MM.1S (cell line): ENCODE measurements at regions not wholly inside any gene's neighbourhood (a gene's known extent, or its start where the extent isn't known, plus 50 kb on each side); places are given as distances from the start of the nearest gene placed in this dataset.

ENCODE experiments used
- DNase-seq: peaks from one replicate; pipeline ENCODE4 v3.0.0-alpha.2; 2015
- H2AFZ ChIP-seq: fragments of 300-600 bp; sonication (generic); 2 replicates; pipeline ENCODE4 v1.6.0; 2016; ENCODE audit warnings: antibody characterized with exemption, low read length
- H3F3A ChIP-seq: fragments of 300-600 bp; sonication (generic); 2 replicates; pipeline ENCODE4 v1.6.1; 2016; ENCODE audit warnings: mild to moderate bottlenecking, antibody characterized with exemption, low read length, moderate library complexity, mixed read lengths; ENCODE audit not compliant: insufficient read depth
- H3K27ac ChIP-seq: fragments of 300-600 bp; sonication (generic); 2 replicates; pipeline ENCODE4 v1.5.1; 2016; ENCODE audit warnings: mild to moderate bottlenecking, low read length
- H3K27me3 ChIP-seq: fragments of 300-600 bp; sonication (generic); replicated peaks from 2 replicates; pipeline ENCODE4 v1.6.0; 2016; ENCODE audit warnings: low read length; ENCODE audit not compliant: insufficient read depth
- H3K36me3 ChIP-seq: fragments of 300-600 bp; sonication (generic); replicated peaks from 2 replicates; pipeline ENCODE4 v1.6.1; 2016; ENCODE audit warnings: mild to moderate bottlenecking, low read length, mixed read lengths; ENCODE audit not compliant: insufficient read depth
- H3K4me1 ChIP-seq: fragments of 300-600 bp; sonication (generic); 2 replicates; pipeline ENCODE4 v1.6.1; 2016; ENCODE audit warnings: low read length, mixed read lengths
- H3K4me2 ChIP-seq: fragments of 300-600 bp; sonication (generic); 2 replicates; pipeline ENCODE4 v1.6.0; 2016; ENCODE audit warnings: low read depth, low read length
- H3K4me3 ChIP-seq: fragments of 300-600 bp; sonication (generic); 2 replicates; pipeline ENCODE4 v1.5.1; 2016; ENCODE audit warnings: low read length, mixed read lengths
- H3K79me2 ChIP-seq: fragments of 300-600 bp; sonication (generic); 2 replicates; pipeline ENCODE4 v1.6.1; 2016; ENCODE audit warnings: mixed run types, low read length, mixed read lengths
- H3K9ac ChIP-seq: fragments of 300-600 bp; sonication (generic); 2 replicates; pipeline ENCODE4 v1.6.1; 2016; ENCODE audit warnings: low read length, mixed read lengths
- H3K9me2 ChIP-seq: fragments of 300-600 bp; sonication (generic); replicated peaks from 2 replicates; pipeline ENCODE4 v1.6.1; 2016; ENCODE audit warnings: mild to moderate bottlenecking, low read length, mixed read lengths; ENCODE audit not compliant: insufficient read depth
- H3K9me3 ChIP-seq: fragments of 300-600 bp; sonication (generic); replicated peaks from 2 replicates; pipeline ENCODE4 v1.6.1; 2016; ENCODE audit warnings: mild to moderate bottlenecking, low read length, mixed read lengths; ENCODE audit not compliant: insufficient read depth
- H4K20me1 ChIP-seq: fragments of 300-600 bp; sonication (generic); 2 replicates; pipeline ENCODE4 v1.6.1; 2016; ENCODE audit warnings: mild to moderate bottlenecking, low read length, moderate library complexity, mixed read lengths; ENCODE audit not compliant: insufficient read depth
- EZH2 ChIP-seq: fragments of 300-600 bp; sonication (generic); optimal IDR thresholded peaks from 2 replicates; pipeline ENCODE3; 2017; ENCODE audit warnings: low read depth, mild to moderate bottlenecking, antibody characterized with exemption, low read length, mixed read lengths
- EZH2phosphoT487 ChIP-seq: fragments of 300-600 bp; sonication (generic); IDR thresholded peaks from 2 replicates; pipeline ENCODE4 v1.6.1; 2018; ENCODE audit warnings: antibody characterized with exemption, low read length
- TF ChIP-seq, protein P1 (sequence below): fragments of 300-600 bp; sonication (generic); IDR thresholded peaks from 2 replicates; pipeline ENCODE4 v1.5.1; 2016; ENCODE audit warnings: antibody characterized with exemption, low read length, mixed read lengths

DNA sequence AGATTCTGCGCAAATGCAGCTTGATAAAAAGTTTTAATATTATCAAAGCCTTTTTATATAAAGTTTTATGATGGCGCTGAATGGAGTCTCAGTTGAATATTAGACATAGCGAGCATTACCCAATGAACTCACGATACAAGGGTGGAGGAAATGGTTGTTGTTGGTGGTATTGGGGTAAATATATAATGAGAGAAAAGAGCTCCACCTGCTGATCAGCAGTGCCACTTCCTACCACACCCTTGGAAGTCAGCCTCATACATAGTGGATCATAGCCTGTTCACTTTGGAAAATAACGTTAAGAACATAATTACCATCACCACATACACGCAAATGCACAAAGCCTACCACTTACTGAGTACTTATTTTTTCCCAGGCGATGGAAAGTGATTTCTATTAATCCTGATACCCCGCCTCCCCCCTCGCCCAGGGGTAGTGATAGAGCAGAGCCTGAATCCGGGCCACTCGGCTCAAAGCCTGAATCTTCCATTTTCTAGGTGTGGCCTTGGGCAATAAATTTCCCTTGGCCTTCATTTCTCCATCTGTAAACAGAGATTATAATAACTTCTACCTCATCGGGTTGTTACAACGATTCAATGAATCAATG, 358.3 kb downstream of the KLF5 start:
- H3K27me3 ChIP-seq: no peaks in the 10 kb centered on the region
- H3K4me1 ChIP-seq: no peaks in the 10 kb centered on the region
- H3K4me3 ChIP-seq: no peak overlapping the region
- H3K9ac ChIP-seq: no peak overlapping the region
- H2AFZ ChIP-seq: no peak overlapping the region
- no peaks in the 10 kb centered on the region for H4K20me1 ChIP-seq
- H3F3A ChIP-seq: no peaks in the 10 kb centered on the region
- H3K9me3 ChIP-seq: no peaks in the 10 kb centered on the region
- no peaks in the 10 kb centered on the region for H3K36me3 ChIP-seq
- H3K79me2 ChIP-seq: no peaks in the 10 kb centered on the region
- no peak overlapping the region for H3K4me2 ChIP-seq
- no peak for DNase-seq
- H3K27ac ChIP-seq: no peak overlapping the region
- TF ChIP-seq EZH2phosphoT487 (no peak), EZH2 (no peak)
- TF ChIP-seq, protein P1, sequence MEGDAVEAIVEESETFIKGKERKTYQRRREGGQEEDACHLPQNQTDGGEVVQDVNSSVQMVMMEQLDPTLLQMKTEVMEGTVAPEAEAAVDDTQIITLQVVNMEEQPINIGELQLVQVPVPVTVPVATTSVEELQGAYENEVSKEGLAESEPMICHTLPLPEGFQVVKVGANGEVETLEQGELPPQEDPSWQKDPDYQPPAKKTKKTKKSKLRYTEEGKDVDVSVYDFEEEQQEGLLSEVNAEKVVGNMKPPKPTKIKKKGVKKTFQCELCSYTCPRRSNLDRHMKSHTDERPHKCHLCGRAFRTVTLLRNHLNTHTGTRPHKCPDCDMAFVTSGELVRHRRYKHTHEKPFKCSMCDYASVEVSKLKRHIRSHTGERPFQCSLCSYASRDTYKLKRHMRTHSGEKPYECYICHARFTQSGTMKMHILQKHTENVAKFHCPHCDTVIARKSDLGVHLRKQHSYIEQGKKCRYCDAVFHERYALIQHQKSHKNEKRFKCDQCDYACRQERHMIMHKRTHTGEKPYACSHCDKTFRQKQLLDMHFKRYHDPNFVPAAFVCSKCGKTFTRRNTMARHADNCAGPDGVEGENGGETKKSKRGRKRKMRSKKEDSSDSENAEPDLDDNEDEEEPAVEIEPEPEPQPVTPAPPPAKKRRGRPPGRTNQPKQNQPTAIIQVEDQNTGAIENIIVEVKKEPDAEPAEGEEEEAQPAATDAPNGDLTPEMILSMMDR: no peak
- no peaks in the 10 kb centered on the region for H3K9me2 ChIP-seq

DNA sequence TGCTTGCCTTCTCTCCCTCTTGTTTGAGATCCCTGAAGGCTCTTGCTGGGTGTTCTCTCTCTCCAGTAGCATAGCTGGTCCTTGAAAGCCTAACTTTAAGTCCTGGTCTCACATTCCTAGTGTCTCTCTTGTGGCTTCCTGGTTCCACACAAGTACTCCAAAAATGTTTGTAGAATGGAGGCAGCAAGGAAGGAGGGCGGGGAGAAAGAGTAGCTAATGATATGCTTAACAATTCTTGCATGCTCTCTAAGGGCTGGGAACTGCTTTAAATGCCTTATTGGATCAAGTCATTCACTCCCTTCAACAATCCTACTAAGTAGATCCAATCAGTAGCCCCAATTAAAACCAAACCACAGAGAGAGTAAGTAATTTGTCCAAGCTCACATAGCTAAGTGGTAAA, 357.3 kb downstream of the KLF5 start:
- Histone ChIP-seq H3K36me3 (no peaks in the 10 kb centered on the region), H3K79me2 (no peaks in the 10 kb centered on the region), H2AFZ (no peak overlapping the region), H3K4me2 (no peak overlapping the region), H3F3A (no peaks in the 10 kb centered on the region), H3K9me3 (no peaks in the 10 kb centered on the region), H3K9ac (no peak overlapping the region), H3K27me3 (no peaks in the 10 kb centered on the region), H3K4me3 (no peak overlapping the region), H3K9me2 (no peaks in the 10 kb centered on the region), H3K27ac (no peak overlapping the region), H3K4me1 (no peaks in the 10 kb centered on the region), H4K20me1 (no peaks in the 10 kb centered on the region)
- no peak for DNase-seq
- TF ChIP-seq, protein P1: no peak
- TF ChIP-seq EZH2phosphoT487: no peak
- TF ChIP-seq EZH2: no peak

DNA sequence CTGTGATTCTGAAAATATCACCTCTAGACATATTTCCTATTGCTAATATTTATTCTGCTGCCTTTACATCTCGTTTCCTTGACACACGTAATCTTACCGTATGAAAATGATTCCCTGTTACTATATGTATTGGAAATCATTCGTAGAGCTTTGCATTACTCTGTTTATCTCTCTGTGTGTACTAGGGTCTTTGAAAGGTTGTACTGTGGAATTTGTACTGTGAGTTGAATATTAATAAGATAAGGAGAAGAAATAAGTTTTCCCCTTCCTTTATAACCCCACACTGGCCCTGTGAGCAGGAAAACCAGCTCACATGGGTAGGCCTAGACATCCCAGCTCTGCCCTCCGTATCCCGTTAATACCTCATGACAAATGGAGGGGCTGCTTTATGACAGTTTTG, 354.9 kb downstream of the KLF5 start:
- Histone ChIP-seq H3K36me3 (no peaks in the 10 kb centered on the region), H3K9ac (no peak overlapping the region), H3K9me2 (no peaks in the 10 kb centered on the region), H3K9me3 (no peaks in the 10 kb centered on the region), H4K20me1 (no peaks in the 10 kb centered on the region), H3K4me1 (no peaks in the 10 kb centered on the region), H3K4me3 (no peak overlapping the region), H3K4me2 (no peak overlapping the region), H2AFZ (no peak overlapping the region), H3K27ac (no peak overlapping the region), H3K27me3 (no peaks in the 10 kb centered on the region), H3K79me2 (no peaks in the 10 kb centered on the region), H3F3A (no peaks in the 10 kb centered on the region)
- no peak for DNase-seq
- TF ChIP-seq, protein P1: no peak
- no peak for TF ChIP-seq EZH2
- no peak for TF ChIP-seq EZH2phosphoT487
